Fibroblast of lung (primary cell): ENCODE measurements at regions not wholly inside any gene's neighbourhood (a gene's known extent, or its start where the extent isn't known, plus 50 kb on each side); places are given as distances from the start of the nearest gene placed in this dataset.

ENCODE experiments used
- DNase-seq, 2 donors: peaks; one replicate each; pipeline versions ENCODE4 v3.0.0 to v3.0.0-alpha.2; 2010; ENCODE audit warnings: low read depth in 2 of 2
- H2AFZ ChIP-seq: 2 replicates; pipeline ENCODE4 v1.5.1; 2012; ENCODE audit warnings: low read length, control low read depth, inconsistent platforms
- H3K27ac ChIP-seq: 2 replicates; pipeline ENCODE4 v1.5.1; 2011; ENCODE audit warnings: low read length, control low read depth; ENCODE audit not compliant: insufficient read depth
- H3K27me3 ChIP-seq: 2 replicates; pipeline ENCODE4 v1.5.1; 2011; ENCODE audit warnings: mild to moderate bottlenecking, low read length; ENCODE audit not compliant: control insufficient read depth, insufficient read depth
- H3K36me3 ChIP-seq: 2 replicates; pipeline ENCODE4 v1.5.1; 2011; ENCODE audit warnings: low read length; ENCODE audit not compliant: control insufficient read depth, insufficient read depth
- H3K4me1 ChIP-seq: 2 replicates; pipeline ENCODE4 v1.5.1; 2011; ENCODE audit warnings: low read length; ENCODE audit not compliant: control insufficient read depth, insufficient read depth; ENCODE audit errors: extremely low read depth
- H3K4me2 ChIP-seq: 2 replicates; pipeline ENCODE4 v1.5.1; 2011; ENCODE audit warnings: low read length, control low read depth; ENCODE audit not compliant: insufficient read depth; ENCODE audit errors: extremely low read depth
- H3K4me3 ChIP-seq, 4 experiments: fragments of 200-600 bp in 1 of 4; sonication (generic) in 1 of 4; replicated peaks in 1 of 4; 2 replicates each; pipeline ENCODE4 v1.5.1; 2011 to 2016; ENCODE audit warnings: low read length in 4 of 4, low read depth in 3 of 4, mild to moderate bottlenecking in 3 of 4, control low read depth in 2 of 4, inconsistent platforms in 1 of 4, mixed read lengths in 1 of 4; ENCODE audit not compliant: insufficient read depth in 1 of 4; ENCODE audit errors: control extremely low read depth in 1 of 4
- H3K79me2 ChIP-seq: 2 replicates; pipeline ENCODE4 v1.5.1; 2012; ENCODE audit warnings: mild to moderate bottlenecking, low read length, inconsistent platforms; ENCODE audit not compliant: control insufficient read depth, insufficient read depth
- H3K9ac ChIP-seq: 2 replicates; pipeline ENCODE4 v1.5.1; 2011; ENCODE audit warnings: mild to moderate bottlenecking, low read length, control low read depth; ENCODE audit not compliant: insufficient read depth
- H3K9me3 ChIP-seq: 2 replicates; pipeline ENCODE4 v1.5.1; 2012; ENCODE audit warnings: low read depth, low read length; ENCODE audit not compliant: control insufficient read depth, insufficient read depth
- H4K20me1 ChIP-seq: 2 replicates; pipeline ENCODE4 v1.5.1; 2011; ENCODE audit warnings: low read length; ENCODE audit not compliant: control insufficient read depth, insufficient read depth; ENCODE audit errors: extremely low read depth
- CTCF ChIP-seq, 2 donors: IDR thresholded peaks in 1 of 2; conservative IDR thresholded peaks in 1 of 2; 1 replicate in 1 of 2; 2 replicates in 1 of 2; pipeline ENCODE4 v1.5.1; 2011 to 2012; ENCODE audit warnings: low read length in 2 of 2, control low read depth in 1 of 2, inconsistent platforms in 1 of 2, low read depth in 1 of 2, mild to moderate bottlenecking in 1 of 2
- EZH2 ChIP-seq: IDR thresholded peaks from 2 replicates; pipeline ENCODE4 v1.5.1; 2012; ENCODE audit warnings: low read length, control low read depth, mild to moderate bottlenecking; ENCODE audit errors: missing control alignments

GRCh38 chr10:130561681-130562080, 425.5 kb downstream of the GLRX3 start:
- Histone ChIP-seq H3K4me1 (no peaks in the 10 kb centered on the region), H2AFZ (no peak overlapping the region), H3K4me3 (no peak overlapping the region), H3K4me2 (no peak overlapping the region), H3K36me3 (no peaks in the 10 kb centered on the region), H3K79me2 (no peaks in the 10 kb centered on the region), H3K27ac (no peak overlapping the region), H4K20me1 (no peaks in the 10 kb centered on the region), H3K9me3 (no peaks in the 10 kb centered on the region), H3K27me3 (no peaks in the 10 kb centered on the region), H3K9ac (no peak overlapping the region)
- DNase-seq = no peak
- TF ChIP-seq EZH2 = no peak
- TF ChIP-seq CTCF (conservative IDR thresholded peaks at IDR 0.05 in 1 of 2, IDR thresholded peaks at IDR 0.05 in 1 of 2; ENCODE audit: low read depth in 1 of 2, low read length in 2 of 2) = no peak

- Histone ChIP-seq H3K79me2 (no peaks in the 10 kb centered on the region), H4K20me1 (no peaks in the 10 kb centered on the region), H3K27me3 (no peaks in the 10 kb centered on the region), H3K4me3 (no peak overlapping the region), H3K9me3 (no peaks in the 10 kb centered on the region), H3K4me1 (no peaks in the 10 kb centered on the region), H2AFZ (no peak overlapping the region), H3K27ac (no peak overlapping the region), H3K4me2 (no peak overlapping the region), H3K36me3 (no peaks in the 10 kb centered on the region), H3K9ac (no peak overlapping the region)
- no peak for TF ChIP-seq CTCF (conservative IDR thresholded peaks at IDR 0.05 in 1 of 2, IDR thresholded peaks at IDR 0.05 in 1 of 2; ENCODE audit: low read depth in 1 of 2, low read length in 2 of 2)
- no peak for TF ChIP-seq EZH2
- no peak for DNase-seq
Observed at GRCh38 chr10:130567011-130567410, 430.8 kb downstream of the GLRX3 start.

GRCh38 chr10:130567436-130567835, 431.2 kb downstream of the GLRX3 start:
- Histone ChIP-seq H3K9ac (no peak overlapping the region), H3K27ac (no peak overlapping the region), H3K36me3 (no peaks in the 10 kb centered on the region), H3K4me2 (no peak overlapping the region), H3K9me3 (no peaks in the 10 kb centered on the region), H4K20me1 (no peaks in the 10 kb centered on the region), H2AFZ (no peak overlapping the region), H3K4me1 (no peaks in the 10 kb centered on the region), H3K4me3 (no peak overlapping the region), H3K79me2 (no peaks in the 10 kb centered on the region), H3K27me3 (no peaks in the 10 kb centered on the region)
- no peak for DNase-seq
- no peak for TF ChIP-seq CTCF (conservative IDR thresholded peaks at IDR 0.05 in 1 of 2, IDR thresholded peaks at IDR 0.05 in 1 of 2; ENCODE audit: low read depth in 1 of 2, low read length in 2 of 2)
- TF ChIP-seq EZH2 = no peak
